DMS53 treated with DMSO at 0.1 percent for 48 hours (cell line): ENCODE measurements at regions not wholly inside any gene's neighbourhood (a gene's known extent, or its start where the extent isn't known, plus 50 kb on each side); places are given as distances from the start of the nearest gene placed in this dataset.
A peak's percentile ranks its signal among the peaks of the same experiment; 100 is the strongest.

ENCODE experiments used
- DNase-seq: peaks from one replicate; lab custom pipeline; 2025; ENCODE audit not compliant: unreplicated experiment; lab: John Stamatoyannopoulos, UW

DNA sequence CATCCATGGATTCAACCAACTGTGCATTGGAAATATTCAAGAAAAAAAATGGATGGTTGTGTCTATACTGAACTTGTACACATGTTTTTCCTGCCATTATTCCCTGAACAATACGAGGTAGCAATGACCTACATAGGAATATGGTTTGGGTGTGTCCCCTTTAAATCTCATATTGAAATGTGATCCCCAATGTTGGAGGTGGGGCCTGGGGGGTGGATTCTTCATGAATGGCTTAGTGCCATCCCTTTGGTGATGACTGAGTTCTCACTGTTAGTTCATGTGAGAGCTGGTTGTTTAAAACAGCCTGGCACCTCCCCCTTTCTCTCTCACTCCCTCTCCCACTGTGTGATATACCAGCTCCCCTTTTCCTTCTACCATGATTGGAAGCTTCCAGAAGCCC, 139.8 kb upstream of the BACH2 start:
- DNase-seq: no peak

GRCh38 chr6:90435207-90435899, 138.7 kb upstream of the BACH2 start:
- no peak for DNase-seq

DNA sequence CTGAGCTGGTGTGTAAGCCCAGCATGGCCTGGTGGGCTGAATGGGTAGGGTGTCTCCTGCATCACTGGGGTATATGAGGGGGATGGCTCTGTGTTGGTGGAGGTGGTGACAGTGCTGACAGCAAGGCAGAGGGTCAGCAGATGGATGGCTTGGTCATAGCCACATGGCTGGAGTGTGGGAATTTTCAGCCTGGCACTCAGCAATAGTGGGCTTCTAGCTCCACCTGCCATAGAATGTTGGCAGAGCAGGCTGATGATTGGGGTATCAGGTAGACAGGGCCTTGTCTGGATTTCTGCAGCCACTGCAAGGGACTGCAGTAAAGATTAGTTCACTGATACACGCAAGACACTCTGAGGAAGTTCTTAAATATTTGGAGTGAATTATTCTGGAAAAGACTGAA, 137.5 kb upstream of the BACH2 start:
- DNase-seq: no peak

GRCh38 chr6:90432937-90433336, 136.3 kb upstream of the BACH2 start:
- DNase-seq: no peak

- no peak for DNase-seq
These were observed 135.6 kb upstream of the BACH2 start for GRCh38 chr6:90432041-90432775.

DNA sequence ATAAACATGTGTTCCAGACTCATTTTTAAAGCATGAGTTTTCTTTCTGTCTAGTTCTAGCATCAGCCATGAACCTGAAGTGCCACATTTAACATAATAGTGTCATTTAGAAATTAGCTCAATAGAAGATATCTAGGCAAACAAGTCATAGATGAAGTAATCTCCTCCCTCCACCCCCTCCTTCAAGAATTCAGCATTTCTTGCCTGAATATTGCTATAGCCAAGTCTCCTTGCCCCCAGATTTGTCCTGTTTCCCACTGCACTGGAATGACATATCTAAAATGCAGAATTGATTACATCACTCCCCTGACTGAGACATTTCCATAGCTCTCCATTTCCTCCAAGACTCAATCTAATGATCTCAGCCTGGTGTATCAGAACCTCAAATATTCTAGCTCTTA, 134.9 kb upstream of the BACH2 start:
- no peak for DNase-seq

DNA sequence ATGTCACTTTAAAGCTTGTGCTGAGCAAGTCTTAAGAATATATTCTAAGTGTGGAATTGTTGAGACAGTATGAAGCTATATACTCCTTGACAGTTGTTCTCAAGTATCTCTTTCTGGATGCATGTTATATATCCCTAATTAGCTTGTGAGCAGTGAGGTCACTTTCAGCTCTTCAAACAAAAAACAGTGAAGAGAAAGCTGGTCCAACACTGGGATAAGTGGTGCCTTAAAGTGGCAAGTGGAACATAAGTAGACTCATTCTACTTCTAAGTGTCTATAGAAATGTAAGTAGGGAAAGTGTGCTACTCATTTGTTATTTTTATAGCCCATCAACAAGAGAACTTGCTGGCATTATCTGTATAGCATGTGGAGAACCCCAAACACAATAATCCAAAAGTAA, 133.1 kb upstream of the BACH2 start:
- DNase-seq: no peak

- DNase-seq: no peak
These were observed 131.9 kb upstream of the BACH2 start for GRCh38 chr6:90428514-90428913.

- DNase-seq: no peak
These were observed 128.6 kb upstream of the BACH2 start for GRCh38 chr6:90425161-90425641.

DNA sequence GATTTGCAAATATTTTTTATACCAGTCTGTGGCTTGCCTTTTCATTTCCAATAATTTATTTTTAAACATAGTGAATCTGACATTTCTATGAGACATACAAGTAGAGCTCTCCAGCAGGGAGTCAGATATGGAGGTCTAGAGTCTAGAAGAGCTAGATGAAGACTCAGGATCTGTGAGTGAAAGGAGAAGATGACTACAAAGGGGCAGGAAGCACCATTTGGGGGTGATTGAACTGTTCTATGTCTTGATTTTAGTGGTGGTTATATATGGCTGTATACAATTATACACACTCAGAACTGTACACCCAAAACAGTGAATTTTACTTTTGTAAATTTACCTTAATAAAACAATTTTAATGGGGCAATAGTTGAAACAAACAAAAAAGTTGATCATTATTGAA, 127.9 kb upstream of the BACH2 start:
- DNase-seq: no peak

GRCh38 chr6:90421666-90422065, 125.0 kb upstream of the BACH2 start:
- no peak for DNase-seq

DNA sequence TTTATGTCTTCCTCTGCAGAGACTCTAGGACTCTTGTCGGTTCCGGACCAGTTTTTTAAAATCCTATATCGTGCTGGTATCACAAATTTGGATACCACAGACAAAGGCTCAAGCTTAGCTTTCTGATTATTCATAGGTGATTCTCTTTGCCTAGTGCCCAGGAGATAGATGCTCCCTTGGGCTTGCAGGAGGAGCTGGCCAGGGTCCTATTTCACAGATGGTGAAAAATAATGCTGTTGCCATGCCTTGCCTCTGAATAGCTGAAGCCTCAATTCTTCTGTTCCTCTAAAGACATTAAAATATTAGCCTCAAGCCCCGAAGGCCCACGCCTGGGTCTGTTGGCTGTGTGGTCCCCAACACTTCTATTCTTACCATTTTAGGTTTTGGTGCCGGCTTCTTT, 123.9 kb upstream of the BACH2 start:
- DNase-seq: no peak

DNA sequence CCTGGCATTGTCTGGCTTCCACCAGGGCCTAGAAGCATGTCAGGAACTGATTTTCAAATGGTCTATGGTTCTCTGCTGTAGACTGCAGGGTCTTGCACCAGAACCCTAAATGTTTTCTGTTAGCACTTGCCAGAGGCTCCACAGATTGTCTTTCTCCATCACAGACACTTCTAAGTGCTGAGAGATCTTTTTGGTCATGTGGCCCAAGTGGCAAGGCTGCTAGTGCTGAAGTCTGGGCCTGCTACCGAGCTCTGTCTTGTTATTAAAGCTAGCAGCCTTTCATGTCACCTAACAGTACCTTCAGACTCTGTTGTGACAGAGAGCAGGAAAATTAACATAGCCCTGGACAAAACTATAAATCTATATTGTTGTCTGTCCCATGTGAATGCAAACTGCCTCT, 120.7 kb upstream of the BACH2 start:
- DNase-seq: no peak

- DNase-seq: no peak
These were observed 119.7 kb upstream of the BACH2 start for GRCh38 chr6:90416322-90416721.

- DNase-seq: no peak
These were observed 118.5 kb upstream of the BACH2 start for GRCh38 chr6:90415178-90415577.

DNA sequence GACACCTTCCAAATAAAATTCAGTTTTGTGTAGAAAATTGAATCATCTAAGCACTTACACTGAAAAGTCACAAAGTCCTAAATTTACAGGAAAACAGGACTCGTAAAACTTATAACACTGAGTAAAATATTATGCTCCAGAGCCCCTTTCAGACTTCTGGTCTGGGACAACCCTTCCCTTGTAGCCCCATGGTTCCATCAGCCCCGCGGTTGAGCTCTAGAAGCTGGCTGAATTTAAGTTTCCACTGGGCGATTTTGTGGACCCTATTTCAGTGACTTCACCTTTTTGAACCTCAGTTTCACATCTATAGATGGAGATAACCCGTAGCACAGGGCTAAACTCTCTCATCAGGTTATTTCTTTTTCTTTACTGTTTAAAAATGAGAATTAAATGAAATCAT, 117.7 kb upstream of the BACH2 start:
- no peak for DNase-seq

- DNase-seq: peak; percentile 38
These were observed 117.2 kb upstream of the BACH2 start for GRCh38 chr6:90413867-90414266.

GRCh38 chr6:90413396-90413795, 116.8 kb upstream of the BACH2 start:
- DNase-seq: no peak

DNA sequence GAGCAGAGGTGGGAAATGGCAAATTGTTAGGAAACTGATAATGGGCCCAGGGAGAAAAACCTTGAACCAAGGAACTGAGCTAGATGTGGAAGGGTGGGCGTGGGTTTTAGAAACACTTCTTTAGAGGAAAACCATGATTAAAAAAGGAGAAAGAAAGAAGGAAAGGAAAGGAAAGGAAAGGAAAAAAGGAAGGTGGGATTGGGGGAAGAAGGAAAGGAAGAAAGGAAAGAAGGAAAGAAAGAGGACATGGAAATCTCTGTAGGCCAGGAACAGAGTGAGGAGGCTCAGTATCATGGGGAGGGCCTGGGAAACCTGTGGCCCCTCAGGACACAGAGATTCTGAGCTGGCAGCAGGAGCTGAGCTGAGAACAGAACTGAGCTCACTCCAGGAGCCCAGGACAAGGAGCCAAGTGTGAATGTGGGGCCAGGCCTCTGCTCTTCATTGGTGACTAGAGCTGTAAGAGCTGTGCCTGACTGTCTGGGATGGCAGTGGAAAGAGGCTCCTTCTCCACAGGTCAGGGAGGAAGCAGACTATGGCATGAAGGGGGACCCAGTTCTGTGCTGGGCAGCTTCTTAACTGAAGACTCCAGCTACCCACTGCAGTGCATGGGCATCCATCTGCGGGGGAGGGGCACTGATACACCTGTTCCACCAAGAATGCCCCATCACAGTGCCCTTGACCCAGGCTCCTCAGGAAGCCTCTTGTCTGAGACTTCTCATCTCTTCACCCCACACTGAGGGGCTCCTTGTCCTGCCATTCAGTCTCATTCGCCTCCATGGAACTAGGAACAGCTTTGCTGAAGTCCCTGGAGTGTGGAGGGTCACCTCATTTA, 116.1 kb upstream of the BACH2 start:
- no peak for DNase-seq

GRCh38 chr6:90411292-90411781, 114.7 kb upstream of the BACH2 start:
- no peak for DNase-seq

- DNase-seq: no peak
These were observed 113.1 kb upstream of the BACH2 start for GRCh38 chr6:90409700-90410099.

DNA sequence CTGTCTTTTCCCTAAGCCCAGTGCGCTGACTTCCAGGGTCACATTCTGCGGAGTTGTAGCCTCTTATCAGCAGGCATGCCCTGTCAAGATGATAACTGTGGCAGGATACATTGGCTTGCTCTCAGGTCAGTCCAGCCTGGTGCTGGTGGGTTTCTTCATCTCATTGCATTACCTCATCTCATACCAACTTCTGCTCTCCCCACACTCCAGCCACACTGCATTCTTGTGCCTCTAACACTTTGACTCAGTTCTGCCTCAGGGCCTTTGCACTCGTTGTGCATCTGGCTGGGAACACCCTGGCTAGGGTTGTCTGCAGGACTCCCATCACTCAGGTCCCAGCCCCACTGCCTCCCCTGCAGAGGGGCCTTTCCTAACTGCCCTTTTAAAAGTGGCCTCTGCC, 110.3 kb upstream of the BACH2 start:
- no peak for DNase-seq
